GM18498 (cell line): ENCODE measurements at regions not wholly inside any gene's neighbourhood (a gene's known extent, or its start where the extent isn't known, plus 50 kb on each side); places are given as distances from the start of the nearest gene placed in this dataset.

Source experiments
- ATAC-seq: cut with Tn5 transposase; IDR thresholded peaks from one replicate; pipeline ENCODE4 v1.9.1; 2021; ENCODE audit warnings: mild to moderate bottlenecking, moderate library complexity; ENCODE audit not compliant: unreplicated experiment

GRCh38 chr1:82284213-82284612, 483.5 kb downstream of the ADGRL2 start:
- ATAC-seq: no peak

GRCh38 chr1:82279241-82279640, 478.5 kb downstream of the ADGRL2 start:
- peak; percentile 62 for ATAC-seq

GRCh38 chr1:82273816-82274215, 473.1 kb downstream of the ADGRL2 start:
- no peak for ATAC-seq

- ATAC-seq: no peak
Observed at GRCh38 chr1:82269431-82269830, 468.7 kb downstream of the ADGRL2 start.

- ATAC-seq: no peak
Observed at GRCh38 chr1:82268826-82269225, 468.1 kb downstream of the ADGRL2 start.

GRCh38 chr1:82266351-82266750, 465.6 kb downstream of the ADGRL2 start:
- ATAC-seq: no peak

- ATAC-seq: no peak
Observed at GRCh38 chr1:82265436-82265835, 464.7 kb downstream of the ADGRL2 start.

GRCh38 chr1:82264802-82265201, 464.1 kb downstream of the ADGRL2 start:
- ATAC-seq: no peak

GRCh38 chr1:82263396-82263795, 462.7 kb downstream of the ADGRL2 start:
- no peak for ATAC-seq

GRCh38 chr1:82260666-82261065, 459.9 kb downstream of the ADGRL2 start:
- ATAC-seq: no peak

- ATAC-seq: no peak
Observed at GRCh38 chr1:82260051-82260450, 459.3 kb downstream of the ADGRL2 start.

GRCh38 chr1:82258887-82259286, 458.2 kb downstream of the ADGRL2 start:
- ATAC-seq: no peak

- no peak for ATAC-seq
Observed at GRCh38 chr1:82246050-82246449, 445.3 kb downstream of the ADGRL2 start.

GRCh38 chr1:82245345-82246014, 444.7 kb downstream of the ADGRL2 start:
- ATAC-seq: no peak

GRCh38 chr1:82240571-82240970, 439.8 kb downstream of the ADGRL2 start:
- no peak for ATAC-seq

- ATAC-seq: no peak
Observed at GRCh38 chr1:82230667-82231066, 429.9 kb downstream of the ADGRL2 start.

GRCh38 chr1:82227306-82228095, 426.8 kb downstream of the ADGRL2 start:
- no peak for ATAC-seq

- no peak for ATAC-seq
Observed at GRCh38 chr1:82226186-82226505, 425.4 kb downstream of the ADGRL2 start.

GRCh38 chr1:82225421-82226185, 424.9 kb downstream of the ADGRL2 start:
- peak; percentile 70 for ATAC-seq

- no peak for ATAC-seq
Observed at GRCh38 chr1:82223091-82223490, 422.4 kb downstream of the ADGRL2 start.

GRCh38 chr1:82221721-82222120, 421.0 kb downstream of the ADGRL2 start:
- no peak for ATAC-seq

GRCh38 chr1:82220754-82221153, 420.0 kb downstream of the ADGRL2 start:
- ATAC-seq: no peak
